ENCODE measurements at regions not wholly inside any gene's neighbourhood (a gene's known extent, or its start where the extent isn't known, plus 50 kb on each side); places are given as distances from the start of the nearest gene placed in this dataset.

- H3K4me3 ChIP-seq: no peak overlapping the region
- TF ChIP-seq POLR2A (IDR thresholded peaks at IDR 0.05) (no peak), EP300 (IDR thresholded peaks at IDR 0.05) (no peak), POLR2AphosphoS5 (IDR thresholded peaks at IDR 0.05) (no peak), CTCF (IDR thresholded peaks at IDR 0.05) (no peak)
- H3K9me3 ChIP-seq: no peaks in the 10 kb centered on the region
- H3K36me3 ChIP-seq: no peaks in the 10 kb centered on the region
- no peak overlapping the region for H3K27ac ChIP-seq
- H3K27me3 ChIP-seq: peaks cover 0 to 9% (median 0%) of the 10 kb centered on the region in 3 donors
- intact Hi-C loops (cut with DNase I; ENCODE audit: low total_unique reads): no loop called here
- H3K4me1 ChIP-seq: peaks cover 0 to 6% (median 0%) of the 10 kb centered on the region in 4 donors
- no peak for DNase-seq
- 89 to 100% (median 93%) methylated on average over 6 of the region's 6 CpGs for WGBS, 5 donors
Measured at GRCh38 chr10:118112543-118113125, 65.9 kb upstream of the RAB11FIP2 start.

GRCh38 chr10:118110750-118111149, 64.0 kb upstream of the RAB11FIP2 start:
- H3K27me3 ChIP-seq: peaks cover 0 to 9% (median 0%) of the 10 kb centered on the region in 3 donors

GRCh38 chr10:118108194-118109026, 61.7 kb upstream of the RAB11FIP2 start:
- Histone ChIP-seq H3K4me3 (no peak overlapping the region), H3K9me3 (no peaks in the 10 kb centered on the region), H3K4me1 (no peaks in the 10 kb centered on the region), H3K27me3 (peaks cover 0 to 9% (median 0%) of the 10 kb centered on the region in 3 donors), H3K36me3 (no peaks in the 10 kb centered on the region), H3K27ac (no peak overlapping the region)
- peak in 1 of 2 donors; percentile 21 for DNase-seq
- intact Hi-C loops (cut with DNase I; ENCODE audit: low total_unique reads): no loop called here
- TF ChIP-seq POLR2A (IDR thresholded peaks at IDR 0.05) (no peak), CTCF (IDR thresholded peaks at IDR 0.05) (no peak), EP300 (IDR thresholded peaks at IDR 0.05) (no peak), POLR2AphosphoS5 (IDR thresholded peaks at IDR 0.05) (no peak)
- 72 to 79% (median 78%) methylated on average over 20 of the region's 20 CpGs for WGBS, 5 donors

More at GRCh38 chr10:118110750-118111149, 64.0 kb upstream of the RAB11FIP2 start:
- no peaks in the 10 kb centered on the region for H3K9me3 ChIP-seq
- H3K4me1 ChIP-seq: no peaks in the 10 kb centered on the region
- H3K36me3 ChIP-seq: no peaks in the 10 kb centered on the region
- WGBS, 5 donors: 79 to 96% (median 88%) methylated on average over 1 of the region's 1 CpG
- TF ChIP-seq POLR2A (IDR thresholded peaks at IDR 0.05) (no peak), EP300 (IDR thresholded peaks at IDR 0.05) (no peak), CTCF (IDR thresholded peaks at IDR 0.05) (no peak), POLR2AphosphoS5 (IDR thresholded peaks at IDR 0.05) (no peak)
- H3K4me3 ChIP-seq: no peak overlapping the region
- H3K27ac ChIP-seq: no peak overlapping the region
- DNase-seq: no peak
- intact Hi-C loops (cut with DNase I; ENCODE audit: low total_unique reads): no loop called here

GRCh38 chr10:118107541-118107940, 60.8 kb upstream of the RAB11FIP2 start:
- WGBS, 5 donors: 46 to 69% (median 55%) methylated on average over 2 of the region's 2 CpGs
- peaks cover 0 to 9% (median 0%) of the 10 kb centered on the region in 3 donors for H3K27me3 ChIP-seq
- no peak overlapping the region for H3K4me3 ChIP-seq
- intact Hi-C loops (cut with DNase I; ENCODE audit: low total_unique reads): no loop called here
- H3K4me1 ChIP-seq: no peaks in the 10 kb centered on the region
- DNase-seq: no peak
- H3K27ac ChIP-seq: no peak overlapping the region
- no peak for TF ChIP-seq POLR2AphosphoS5 (IDR thresholded peaks at IDR 0.05)
- TF ChIP-seq POLR2A (IDR thresholded peaks at IDR 0.05): no peak
- no peak for TF ChIP-seq CTCF (IDR thresholded peaks at IDR 0.05)
- TF ChIP-seq EP300 (IDR thresholded peaks at IDR 0.05): no peak
- H3K36me3 ChIP-seq: no peaks in the 10 kb centered on the region
- H3K9me3 ChIP-seq: no peaks in the 10 kb centered on the region

Data from stomach (tissue), 8 donors.